ENCODE measurements at regions not wholly inside any gene's neighbourhood (a gene's known extent, or its start where the extent isn't known, plus 50 kb on each side); places are given as distances from the start of the nearest gene placed in this dataset.
A peak's percentile ranks its signal among the peaks of the same experiment; 100 is the strongest.

DNA sequence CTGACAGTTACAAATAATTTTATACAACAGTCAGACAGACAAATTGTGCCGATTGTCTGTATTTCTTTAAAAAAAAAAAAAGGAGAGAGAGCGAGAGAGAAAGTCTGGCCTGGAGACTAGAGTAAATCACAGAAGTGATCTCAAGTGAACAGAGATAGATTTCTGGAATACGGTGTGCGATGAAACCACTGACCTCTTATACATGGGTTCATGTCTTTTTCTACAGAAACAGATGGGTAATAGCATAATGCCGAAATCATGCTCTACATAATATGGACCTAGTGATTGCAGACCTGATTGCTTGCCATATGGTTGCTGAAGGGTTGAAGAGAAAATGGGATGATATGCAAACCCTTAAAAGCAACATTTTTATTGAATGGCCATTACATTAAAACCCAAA lies 403.3 kb upstream of the FANCL start:
- no peaks in the 10 kb centered on the region for H3K36me3 ChIP-seq (ENCODE audit: insufficient read depth)
- no peak overlapping the region for H3K27ac ChIP-seq (ENCODE audit: low read depth)
- WGBS, result 75% methylated on average over 5 of the region's 5 CpGs
- no peak overlapping the region for H3K4me3 ChIP-seq (ENCODE audit: low read depth, low read length)
- no peak for DNase-seq (ENCODE audit: extremely low spot score)
- no peaks in the 10 kb centered on the region for H3K4me1 ChIP-seq (ENCODE audit: insufficient read depth)

DNA sequence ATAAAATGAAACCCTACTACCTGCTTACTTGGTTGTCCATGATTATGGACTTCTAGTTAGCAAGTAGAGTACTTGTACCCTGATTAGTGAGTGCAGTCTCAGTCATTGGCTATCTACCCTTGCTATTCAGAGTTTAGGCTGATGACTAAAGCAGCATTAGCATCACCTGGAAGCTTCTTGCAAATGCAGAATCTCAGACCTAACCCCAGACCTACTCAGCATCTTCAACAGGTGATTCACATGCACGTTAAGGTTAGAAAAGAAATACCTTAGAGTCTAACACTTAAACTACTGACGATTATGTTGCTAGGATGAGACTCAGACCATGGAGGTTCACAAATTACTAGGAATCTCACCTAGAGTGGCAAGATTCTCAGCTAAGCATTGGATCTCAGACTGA lies 399.9 kb upstream of the FANCL start:
- H3K36me3 ChIP-seq (ENCODE audit: insufficient read depth), result no peaks in the 10 kb centered on the region
- H3K27ac ChIP-seq (ENCODE audit: low read depth), result no peak overlapping the region
- 67% methylated on average over 2 of the region's 2 CpGs for WGBS
- H3K4me3 ChIP-seq (ENCODE audit: low read depth, low read length), result no peak overlapping the region
- DNase-seq (ENCODE audit: extremely low spot score), result no peak
- H3K4me1 ChIP-seq (ENCODE audit: insufficient read depth), result no peaks in the 10 kb centered on the region

- 66% methylated on average over 4 of the region's 4 CpGs for WGBS
- Histone ChIP-seq H3K27ac (ENCODE audit: low read depth) (no peak overlapping the region), H3K36me3 (ENCODE audit: insufficient read depth) (no peaks in the 10 kb centered on the region), H3K4me3 (ENCODE audit: low read depth, low read length) (no peak overlapping the region), H3K4me1 (ENCODE audit: insufficient read depth) (no peaks in the 10 kb centered on the region)
- no peak for DNase-seq (ENCODE audit: extremely low spot score)
Measured at GRCh38 chr2:58640042-58640441, 398.9 kb upstream of the FANCL start.

DNA sequence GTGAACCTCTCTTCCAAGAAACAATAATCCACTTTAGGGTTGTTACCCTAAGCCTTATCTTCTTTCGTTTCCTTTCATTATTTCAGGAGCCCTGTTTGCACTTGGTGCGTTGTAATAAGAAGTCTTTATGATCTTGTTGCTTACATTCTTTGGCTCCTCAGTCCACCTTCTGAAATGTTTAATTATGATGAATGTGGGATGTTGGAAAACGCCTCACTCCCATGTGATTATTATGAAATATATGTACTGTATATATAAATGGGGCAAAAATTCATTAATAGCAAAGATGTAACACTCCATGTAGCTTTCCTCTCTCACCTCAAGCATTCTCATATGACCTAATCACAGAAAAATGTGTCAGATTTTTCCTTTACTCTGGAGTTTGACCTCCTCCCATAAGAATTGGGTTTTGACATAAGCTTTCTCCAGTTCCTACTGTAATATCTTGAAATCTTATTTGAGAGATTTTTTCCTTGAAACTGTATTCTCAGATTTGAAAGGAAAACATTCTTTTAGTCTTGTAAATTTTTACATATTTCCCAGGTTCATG lies 397.2 kb upstream of the FANCL start:
- DNase-seq (ENCODE audit: extremely low spot score), result no peak
- H3K36me3 ChIP-seq (ENCODE audit: insufficient read depth), result no peaks in the 10 kb centered on the region
- H3K4me3 ChIP-seq (ENCODE audit: low read depth, low read length), result no peak overlapping the region
- no peaks in the 10 kb centered on the region for H3K4me1 ChIP-seq (ENCODE audit: insufficient read depth)
- WGBS, result 48% methylated on average over 3 of the region's 3 CpGs
- no peak overlapping the region for H3K27ac ChIP-seq (ENCODE audit: low read depth)

DNA sequence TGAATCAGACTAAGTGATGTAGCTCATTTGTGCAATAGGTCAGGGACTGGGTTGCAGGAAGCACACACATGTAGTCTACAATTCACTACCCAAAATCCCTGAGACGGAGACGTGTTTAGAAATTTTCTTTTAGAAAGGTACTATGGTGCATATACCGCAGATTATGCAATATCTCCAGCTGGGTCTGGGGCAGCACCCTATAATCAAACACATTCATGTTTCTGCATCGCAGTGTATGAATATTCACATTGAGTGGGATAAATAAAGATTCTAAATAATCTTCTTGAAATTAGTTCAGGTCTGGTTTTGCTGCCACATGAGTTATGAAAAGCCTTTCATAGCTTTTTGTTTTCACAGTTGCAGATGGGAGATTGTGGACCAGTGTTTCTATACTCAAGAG lies 395.7 kb upstream of the FANCL start:
- 94% methylated on average over 4 of the region's 4 CpGs for WGBS
- H3K36me3 ChIP-seq (ENCODE audit: insufficient read depth), result no peaks in the 10 kb centered on the region
- H3K4me3 ChIP-seq (ENCODE audit: low read depth, low read length), result no peak overlapping the region
- no peak overlapping the region for H3K27ac ChIP-seq (ENCODE audit: low read depth)
- no peak for DNase-seq (ENCODE audit: extremely low spot score)
- H3K4me1 ChIP-seq (ENCODE audit: insufficient read depth), result no peaks in the 10 kb centered on the region

DNA sequence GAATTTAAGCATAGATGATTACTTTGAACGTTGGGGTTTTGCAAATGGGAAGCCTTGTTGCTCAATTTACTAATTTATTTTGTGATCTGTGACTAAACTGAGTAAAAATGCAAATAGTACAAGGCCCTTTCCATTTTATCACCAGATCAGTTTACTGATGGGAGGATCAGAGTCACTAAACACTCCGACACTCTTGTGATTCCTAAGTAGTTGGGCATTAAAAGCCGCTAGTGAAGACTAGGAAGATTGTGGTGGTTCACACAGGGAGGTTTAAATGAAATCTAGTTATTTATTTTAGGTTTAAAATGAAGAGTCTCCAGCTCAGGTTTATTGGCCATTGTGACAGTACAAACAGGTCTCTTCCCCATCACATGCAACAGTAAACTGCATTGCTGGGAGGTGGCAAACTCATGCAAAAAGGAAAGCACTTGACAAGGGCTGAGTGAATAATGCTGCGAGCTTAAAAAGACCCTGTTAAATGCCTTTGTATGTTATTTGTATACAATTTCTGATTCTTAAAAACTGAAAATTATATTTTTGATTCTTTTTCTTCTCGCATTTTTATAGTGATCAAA lies 394.8 kb upstream of the FANCL start:
- WGBS, result 62% methylated on average over 5 of the region's 5 CpGs
- DNase-seq (ENCODE audit: extremely low spot score), result no peak
- Histone ChIP-seq H3K4me3 (ENCODE audit: low read depth, low read length) (no peak overlapping the region), H3K36me3 (ENCODE audit: insufficient read depth) (no peaks in the 10 kb centered on the region), H3K27ac (ENCODE audit: low read depth) (no peak overlapping the region), H3K4me1 (ENCODE audit: insufficient read depth) (no peaks in the 10 kb centered on the region)

DNA sequence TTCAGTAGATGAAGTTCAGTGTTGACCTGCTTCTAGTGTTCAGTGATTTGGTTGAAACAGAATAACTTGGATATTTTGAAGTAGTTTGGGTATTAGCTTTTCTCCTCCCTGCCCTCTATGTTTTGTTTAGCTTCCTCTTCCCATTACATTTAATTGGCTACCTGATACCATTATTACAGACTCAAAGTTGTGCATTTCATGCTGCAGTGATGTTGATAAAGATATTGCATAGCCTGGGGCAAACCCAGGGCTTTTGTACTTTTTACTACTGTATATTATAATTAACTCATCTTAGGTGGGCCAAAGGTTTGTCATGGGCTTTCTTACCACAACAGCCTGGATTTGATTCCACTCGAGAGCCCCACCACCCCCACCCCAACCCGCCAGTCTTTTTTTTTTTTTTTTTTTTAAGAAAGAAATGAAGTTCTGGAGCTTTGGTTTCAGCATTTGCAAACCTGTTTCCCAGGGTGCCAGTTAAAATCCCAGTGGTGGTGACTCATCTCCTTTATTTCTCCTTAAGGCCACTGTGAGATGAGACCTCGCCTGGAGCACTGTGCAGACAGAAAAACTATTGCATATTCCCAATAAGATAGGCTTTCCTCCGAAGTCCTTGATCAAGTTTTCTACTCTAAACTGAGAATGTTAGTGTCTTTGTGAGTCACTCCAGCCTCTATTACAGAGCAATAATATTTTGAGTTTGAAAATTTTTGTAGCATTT lies 393.7 kb upstream of the FANCL start:
- WGBS, result 60% methylated on average over 4 of the region's 4 CpGs
- DNase-seq (ENCODE audit: extremely low spot score), result no peak
- Histone ChIP-seq H3K36me3 (ENCODE audit: insufficient read depth) (no peaks in the 10 kb centered on the region), H3K4me1 (ENCODE audit: insufficient read depth) (no peaks in the 10 kb centered on the region), H3K27ac (ENCODE audit: low read depth) (no peak overlapping the region), H3K4me3 (ENCODE audit: low read depth, low read length) (no peak overlapping the region)

GRCh38 chr2:58633613-58634365 lies 392.7 kb upstream of the FANCL start:
- Histone ChIP-seq H3K4me3 (ENCODE audit: low read depth, low read length) (no peak overlapping the region), H3K4me1 (ENCODE audit: insufficient read depth) (no peaks in the 10 kb centered on the region), H3K36me3 (ENCODE audit: insufficient read depth) (no peaks in the 10 kb centered on the region), H3K27ac (ENCODE audit: low read depth) (no peak overlapping the region)
- 43% methylated on average over 3 of the region's 3 CpGs for WGBS
- no peak for DNase-seq (ENCODE audit: extremely low spot score)

DNA sequence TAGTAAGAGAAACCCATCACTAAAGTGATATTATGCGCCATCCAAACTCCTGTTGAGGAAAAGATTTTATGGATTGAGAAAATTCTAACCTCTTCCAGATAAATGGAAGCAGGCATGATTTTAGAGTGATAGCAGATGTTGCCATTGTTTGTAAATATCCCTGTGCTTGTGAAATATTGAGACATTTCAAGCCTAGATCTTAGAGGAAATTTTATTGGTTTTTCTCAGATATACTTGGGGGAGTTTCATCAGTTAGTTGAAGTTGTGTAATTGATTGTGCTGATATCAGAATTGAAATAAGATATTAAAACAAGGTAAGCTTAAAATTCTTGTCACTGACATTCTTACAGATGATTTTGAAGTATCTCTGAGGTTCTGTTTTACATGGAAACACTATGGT lies 390.9 kb upstream of the FANCL start:
- no peak for DNase-seq (ENCODE audit: extremely low spot score)
- Histone ChIP-seq H3K36me3 (ENCODE audit: insufficient read depth) (no peaks in the 10 kb centered on the region), H3K4me1 (ENCODE audit: insufficient read depth) (no peaks in the 10 kb centered on the region), H3K4me3 (ENCODE audit: low read depth, low read length) (no peak overlapping the region), H3K27ac (ENCODE audit: low read depth) (no peak overlapping the region)
- 90% methylated on average over 1 of the region's 1 CpG for WGBS

DNA sequence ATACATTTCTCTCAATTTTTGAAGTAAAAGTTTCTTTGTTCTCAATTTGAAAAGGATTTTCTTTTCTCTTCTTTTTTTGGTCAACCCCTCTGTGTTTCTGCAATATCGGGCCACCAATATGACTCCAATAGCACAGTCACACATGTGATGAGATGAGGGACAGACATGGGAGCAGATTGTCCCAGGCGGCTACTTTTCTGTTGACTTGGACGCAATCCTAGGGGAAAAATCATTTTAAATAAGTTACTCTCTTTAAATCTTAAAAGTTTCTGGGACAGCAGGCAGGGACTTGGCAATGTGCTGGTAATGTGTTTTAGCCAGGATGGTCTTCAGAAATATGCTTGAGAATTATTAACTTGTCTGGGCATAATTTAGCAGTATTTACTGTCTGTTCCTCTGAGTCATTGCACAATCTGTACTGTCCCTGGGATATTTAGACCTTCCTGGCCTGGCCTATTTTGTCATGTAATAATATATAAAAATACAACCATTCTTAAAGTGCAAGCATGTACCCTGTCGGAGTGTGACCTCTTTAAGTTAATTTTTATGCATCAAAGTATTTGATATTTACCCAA lies 388.5 kb upstream of the FANCL start:
- Histone ChIP-seq H3K27ac (ENCODE audit: low read depth) (no peak overlapping the region), H3K36me3 (ENCODE audit: insufficient read depth) (no peaks in the 10 kb centered on the region), H3K4me1 (ENCODE audit: insufficient read depth) (no peaks in the 10 kb centered on the region), H3K4me3 (ENCODE audit: low read depth, low read length) (no peak overlapping the region)
- 90% methylated on average over 4 of the region's 4 CpGs for WGBS
- no peak for DNase-seq (ENCODE audit: extremely low spot score)

DNA sequence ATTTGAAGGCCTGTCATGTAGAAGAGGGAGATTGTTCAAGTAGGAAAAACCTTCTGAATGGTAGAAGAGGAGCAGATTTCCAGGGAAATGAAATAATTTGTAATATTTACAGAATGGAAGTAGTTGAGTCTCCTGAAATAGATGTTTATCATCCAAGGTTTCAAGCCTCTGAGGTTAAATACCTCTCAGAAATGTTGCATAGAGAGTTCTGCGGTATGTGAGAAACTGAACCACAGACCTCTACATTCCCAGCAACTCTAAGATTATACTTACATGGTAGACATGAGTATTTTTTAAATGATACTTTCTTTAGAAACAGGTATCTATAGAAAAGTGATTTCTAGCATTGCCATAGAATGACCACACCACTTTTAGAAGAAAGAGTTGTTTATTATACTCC lies 379.8 kb upstream of the FANCL start:
- H3K36me3 ChIP-seq (ENCODE audit: insufficient read depth), result no peaks in the 10 kb centered on the region
- WGBS, result 96% methylated on average over 1 of the region's 1 CpG
- H3K4me3 ChIP-seq (ENCODE audit: low read depth, low read length), result no peak overlapping the region
- H3K27ac ChIP-seq (ENCODE audit: low read depth), result no peak overlapping the region
- no peak for DNase-seq (ENCODE audit: extremely low spot score)
- no peaks in the 10 kb centered on the region for H3K4me1 ChIP-seq (ENCODE audit: insufficient read depth)

DNA sequence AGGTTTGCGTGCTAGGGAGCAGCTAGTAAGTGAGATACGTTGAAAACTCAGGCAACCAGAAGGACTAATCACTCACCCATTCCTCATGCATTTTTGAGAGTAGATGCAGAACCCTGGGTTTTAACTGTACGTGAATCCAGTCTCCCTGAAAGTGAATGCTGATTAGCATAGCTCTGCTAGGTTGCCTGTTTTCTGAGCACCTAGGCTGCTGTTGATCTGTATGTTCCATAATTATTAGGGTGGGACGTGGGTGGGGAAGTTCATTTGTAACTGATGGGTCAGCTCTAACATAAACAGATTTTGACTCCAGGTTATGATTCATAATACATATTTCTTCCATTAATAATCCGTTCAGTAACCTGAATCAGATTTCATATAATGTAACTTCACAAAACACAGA lies 379.0 kb upstream of the FANCL start:
- 69% methylated on average over 5 of the region's 5 CpGs for WGBS
- Histone ChIP-seq H3K4me1 (ENCODE audit: insufficient read depth) (no peaks in the 10 kb centered on the region), H3K27ac (ENCODE audit: low read depth) (no peak overlapping the region), H3K36me3 (ENCODE audit: insufficient read depth) (no peaks in the 10 kb centered on the region), H3K4me3 (ENCODE audit: low read depth, low read length) (no peak overlapping the region)
- DNase-seq (ENCODE audit: extremely low spot score), result no peak

DNA sequence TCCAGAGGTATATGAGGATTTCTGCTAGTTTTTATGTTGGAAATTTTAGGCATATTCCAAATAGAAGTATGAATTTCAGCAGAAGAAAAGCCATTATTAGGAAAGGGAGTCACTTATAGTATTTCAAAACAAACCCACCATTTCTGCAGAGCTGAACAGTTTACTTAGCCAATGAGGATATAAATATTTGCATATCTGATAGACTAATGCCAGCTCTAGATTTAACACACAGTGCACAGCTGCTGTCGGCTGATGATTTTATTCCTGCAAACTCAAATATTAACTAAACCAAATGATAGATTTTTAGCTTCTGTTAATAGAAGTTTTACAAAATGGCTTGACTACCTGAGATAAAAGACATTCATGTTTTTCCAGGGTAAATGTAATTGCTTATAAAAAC lies 375.8 kb upstream of the FANCL start:
- 29% methylated on average over 1 of the region's 1 CpG for WGBS
- no peak for DNase-seq (ENCODE audit: extremely low spot score)
- H3K27ac ChIP-seq (ENCODE audit: low read depth), result no peak overlapping the region
- no peaks in the 10 kb centered on the region for H3K36me3 ChIP-seq (ENCODE audit: insufficient read depth)
- H3K4me1 ChIP-seq (ENCODE audit: insufficient read depth), result no peaks in the 10 kb centered on the region
- no peak overlapping the region for H3K4me3 ChIP-seq (ENCODE audit: low read depth, low read length)

DNA sequence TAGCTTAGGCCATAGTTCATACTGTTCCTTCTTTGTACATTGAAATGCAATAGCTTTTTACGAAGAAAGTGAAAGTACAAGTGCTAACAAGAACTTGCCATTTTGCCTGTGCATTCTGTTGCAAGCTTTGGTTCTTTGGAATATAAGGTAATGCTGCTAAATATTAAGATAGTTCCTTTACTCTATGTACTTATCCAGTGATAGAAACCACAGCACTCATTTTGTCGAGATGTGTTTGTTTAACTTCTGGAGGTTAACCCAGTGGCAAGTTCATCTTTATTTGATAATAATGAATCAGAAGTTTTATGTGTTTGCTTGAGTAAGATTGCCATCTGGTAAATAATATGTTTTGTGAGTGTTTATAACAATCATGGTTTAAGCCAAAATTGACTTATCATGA lies 373.1 kb upstream of the FANCL start:
- DNase-seq (ENCODE audit: extremely low spot score), result peak; percentile 23
- Histone ChIP-seq H3K36me3 (ENCODE audit: insufficient read depth) (no peaks in the 10 kb centered on the region), H3K4me3 (ENCODE audit: low read depth, low read length) (no peak overlapping the region), H3K4me1 (ENCODE audit: insufficient read depth) (no peaks in the 10 kb centered on the region), H3K27ac (ENCODE audit: low read depth) (no peak overlapping the region)
- WGBS, result 40% methylated on average over 2 of the region's 2 CpGs
